A549 (cell line): ENCODE measurements at regions not wholly inside any gene's neighbourhood (a gene's known extent, or its start where the extent isn't known, plus 50 kb on each side); places are given as distances from the start of the nearest gene placed in this dataset.

Source experiments
- ATAC-seq, 2 experiments: fragments of 200-7000 bp in 1 of 2; fragments of >200 bp in 1 of 2; cut with Nextera tagmentation in 1 of 2; cut with Tn5 transposase in 1 of 2; 3 replicates each; pipeline versions ENCODE4 v1.8.0 to v1.9.1; 2018 to 2020; ENCODE audit warnings: mild to moderate bottlenecking in 1 of 2, moderate library complexity in 1 of 2
- CTCF ChIA-PET: fragments of 300-600 bp; sonication (Branson Sonifier 250); formaldehyde crosslinking; extraction: SDS; loops from one replicate; lab custom pipeline; 2021; ENCODE audit warnings: antibody characterized with exemption, inconsistent platforms; lab: Yijun Ruan, JAX
- POLR2A ChIA-PET: fragments of 350-600 bp; formaldehyde crosslinking; extraction: SDS; loops from one replicate; lab custom pipeline; 2021; ENCODE audit warnings: antibody characterized with exemption, inconsistent platforms; lab: Yijun Ruan, JAX
- DNase-seq, 2 experiments: peaks; one replicate each; pipeline versions ENCODE4 v3.0.0 to v3.0.0-alpha.2; 2011 to 2016; ENCODE audit warnings: low read depth in 1 of 2, low spot score in 1 of 2
- FAIRE-seq: peaks from 2 replicates; lab custom pipeline; 2011; peaks lifted over from hg19 to GRCh38; lab: Jason Lieb, UNC
- H3K27ac ChIP-seq, 2 experiments: fragments of >200 bp; sonication (Bioruptor Twin); formaldehyde crosslinking; 3 replicates each; pipeline ENCODE4 v1.5.1; 2016 to 2017
- H3K4me1 ChIP-seq: fragments of >200 bp; sonication (Bioruptor Twin); formaldehyde crosslinking; 3 replicates; pipeline ENCODE4 v1.6.1; 2016
- H3K4me2 ChIP-seq: fragments of >200 bp; sonication (Bioruptor Twin); formaldehyde crosslinking; 3 replicates; pipeline ENCODE4 v1.6.1; 2016
- H3K4me3 ChIP-seq: fragments of >200 bp; sonication (Bioruptor Twin); formaldehyde crosslinking; 3 replicates; pipeline ENCODE4 v1.5.1; 2016
- H3K9me3 ChIP-seq: fragments of >200 bp; sonication (Bioruptor Twin); formaldehyde crosslinking; 3 replicates; pipeline ENCODE4 v1.6.1; 2016
- CBX8 ChIP-seq: fragments of 200-600 bp; sonication (generic); IDR thresholded peaks from 2 replicates; pipeline ENCODE4 v1.6.1; 2016
- CEBPB ChIP-seq, 2 experiments: fragments of >200 bp in 1 of 2; sonication (Bioruptor Twin) in 1 of 2; formaldehyde crosslinking in 1 of 2; IDR thresholded peaks; 2 replicates each; pipeline ENCODE4 v1.6.1; 2012 to 2016
- CHD4 ChIP-seq: fragments of 200-600 bp; sonication (generic); IDR thresholded peaks from 2 replicates; pipeline ENCODE4 v1.6.1; 2016; ENCODE audit warnings: antibody characterized with exemption, mild to moderate bottlenecking, borderline replicate concordance
- FOSB ChIP-seq: fragments of 250-450 bp; sonication (Bioruptor Pico); IDR thresholded peaks from 2 replicates; pipeline ENCODE4 v1.5.0; 2020; ENCODE audit warnings: mild to moderate bottlenecking, moderate library complexity
- GATA3 ChIP-seq: IDR thresholded peaks from 2 replicates; pipeline ENCODE4 v1.6.1; 2012; ENCODE audit warnings: borderline replicate concordance
- HEYL ChIP-seq: fragments of 250-450 bp; sonication (Bioruptor Pico); IDR thresholded peaks from 2 replicates; pipeline ENCODE4 v1.8.0; 2021; ENCODE audit warnings: mild to moderate bottlenecking, moderate library complexity
- KDM1A ChIP-seq: fragments of 200-600 bp; sonication (generic); IDR thresholded peaks from 2 replicates; pipeline ENCODE4 v1.6.1; 2016; ENCODE audit warnings: low read depth, mild to moderate bottlenecking
- MAFK ChIP-seq: fragments of 450-650 bp; IDR thresholded peaks from 2 replicates; pipeline ENCODE4 v1.6.1; 2014; ENCODE audit not compliant: partially characterized antibody
- NPAS2 ChIP-seq: fragments of 250-450 bp; sonication (Bioruptor Pico); IDR thresholded peaks from 2 replicates; pipeline ENCODE4 v1.8.0; 2022; ENCODE audit warnings: mild to moderate bottlenecking, moderate library complexity, borderline replicate concordance
- POLR2A ChIP-seq: IDR thresholded peaks from 2 replicates; pipeline ENCODE4 v1.6.1; 2012; ENCODE audit warnings: mild to moderate bottlenecking, low read length
- SREBF2 ChIP-seq: fragments of 450-650 bp; IDR thresholded peaks from 2 replicates; pipeline ENCODE4 v1.6.1; 2014; ENCODE audit warnings: mild to moderate bottlenecking, moderate library complexity
- ZFP36 ChIP-seq: fragments of 450-650 bp; IDR thresholded peaks from 2 replicates; pipeline ENCODE4 v1.6.1; 2014; ENCODE audit warnings: borderline replicate concordance; ENCODE audit not compliant: partially characterized antibody
- ZSCAN20 ChIP-seq: fragments of 250-450 bp; sonication (Bioruptor Pico); IDR thresholded peaks from 2 replicates; pipeline ENCODE4 v1.8.0; 2022; ENCODE audit warnings: mild to moderate bottlenecking, moderate library complexity
- WGBS: methylation state at CpG from one replicate; pipeline ENCODE4 v1.1.6; 2017; ENCODE audit errors: missing lambda C conversion rate; 5-methylcytosine and 5-hydroxymethylcytosine counted together
- TF ChIP-seq, protein P1 (sequence below): fragments of 150-350 bp; IDR thresholded peaks from 2 replicates; pipeline ENCODE4 v1.6.1; 2014; ENCODE audit warnings: low read depth, mild to moderate bottlenecking, low read length
- TF ChIP-seq, protein P2 (sequence below): fragments of 250-450 bp; sonication (Bioruptor Pico); IDR thresholded peaks from 2 replicates; pipeline ENCODE4 v1.5.0; 2021; ENCODE audit warnings: mild to moderate bottlenecking, moderate library complexity, borderline replicate concordance
- TF ChIP-seq, protein P3 (sequence below): IDR thresholded peaks from 2 replicates; pipeline ENCODE4 v1.6.1; 2012; ENCODE audit warnings: low read depth, borderline replicate concordance

DNA sequence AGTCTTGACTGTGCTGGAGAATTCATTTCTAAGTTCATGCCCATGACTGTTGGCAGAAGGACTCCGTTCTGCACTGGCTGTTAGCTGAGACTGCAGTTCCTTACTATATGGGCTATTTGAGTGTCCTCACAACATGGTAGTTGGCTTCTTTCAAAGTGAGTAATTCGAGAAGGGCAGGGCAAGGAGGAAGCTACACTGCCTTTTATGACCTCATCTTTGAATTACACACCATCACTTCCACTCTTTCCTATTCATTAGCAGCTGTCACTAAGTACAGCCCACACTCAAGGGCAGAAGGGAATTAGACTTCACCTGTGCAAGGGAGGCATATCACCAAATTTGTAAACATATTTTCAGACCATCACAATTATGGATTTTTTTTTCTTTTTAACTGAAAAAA lies 55.9 kb upstream of the EPAS1 start:
- no peak overlapping the region for H3K27ac ChIP-seq
- H3K9me3 ChIP-seq = no peaks in the 10 kb centered on the region
- DNase-seq = peak in 1 of 2 experiments; percentile 35
- POLR2A ChIA-PET = interaction anchor here (1.0 kb wide), 2 partner anchors 12 to 56 kb away, joined by 3 to 4 read pairs; partner anchors contain the start of gene EPAS1
- 29% methylated on average over 2 of the region's 2 CpGs for WGBS
- ATAC-seq = peak; percentile 51 to 68; a peak in 5 of 6 replicates
- FAIRE-seq = no peak
- CTCF ChIA-PET = interaction anchor here (0.8 to 1.3 kb wide), 3 partner anchors 9 to 178 kb away, joined by 3 to 5 read pairs (median 3); no protein-coding TSS in a partner anchor
- peaks cover 6% of the 10 kb centered on the region; the same call in 1 of the 3 replicates for H3K4me1 ChIP-seq
- no peak overlapping the region for H3K4me2 ChIP-seq
- no peak overlapping the region for H3K4me3 ChIP-seq
- no peak for TF ChIP-seq NPAS2 (CRISPR knock-in tag)
- TF ChIP-seq KDM1A = no peak
- no peak for TF ChIP-seq CEBPB (IDR thresholded peaks at IDR 0.05)

DNA sequence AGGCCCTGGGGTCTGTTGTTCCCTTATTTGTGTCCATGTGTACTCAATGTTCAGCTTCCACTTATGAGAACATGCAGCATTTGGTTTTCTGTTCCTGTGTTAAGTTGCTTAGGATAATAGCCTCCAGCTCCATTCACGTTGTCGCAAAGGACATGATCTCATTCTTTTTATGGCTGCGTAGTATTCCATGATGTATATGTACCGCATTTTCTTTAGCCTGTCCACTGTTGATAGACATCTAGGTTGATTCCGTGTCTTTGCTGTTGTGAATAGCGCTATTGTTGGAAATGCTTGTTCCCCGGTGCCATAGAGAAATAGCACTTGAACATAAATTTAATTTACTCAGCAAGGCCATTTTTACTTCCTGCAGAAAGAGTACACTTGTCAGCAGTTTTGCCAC lies 51.3 kb upstream of the EPAS1 start:
- 88% methylated on average over 7 of the region's 7 CpGs for WGBS
- FAIRE-seq = no peak

DNA sequence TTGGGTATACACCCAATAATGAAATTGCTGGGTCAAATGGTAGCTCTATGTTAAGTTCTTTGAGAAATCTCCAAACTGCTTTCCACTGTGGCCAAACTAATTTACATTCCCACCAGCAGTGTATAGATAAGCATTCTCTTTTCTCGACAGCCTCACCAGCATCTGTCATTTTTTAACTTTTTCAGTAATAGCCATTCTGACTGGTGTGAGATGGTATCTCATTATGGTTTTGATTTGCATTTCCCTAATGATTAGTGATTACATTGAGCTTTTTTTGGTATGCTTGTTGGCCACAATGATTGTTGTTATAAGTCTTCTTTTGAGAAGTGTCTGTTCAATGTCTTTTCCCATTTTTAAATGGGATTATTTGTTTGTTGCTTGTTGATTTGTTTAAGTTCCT lies 50.4 kb upstream of the EPAS1 start:
- FAIRE-seq = no peak
- TF ChIP-seq, protein P1, sequence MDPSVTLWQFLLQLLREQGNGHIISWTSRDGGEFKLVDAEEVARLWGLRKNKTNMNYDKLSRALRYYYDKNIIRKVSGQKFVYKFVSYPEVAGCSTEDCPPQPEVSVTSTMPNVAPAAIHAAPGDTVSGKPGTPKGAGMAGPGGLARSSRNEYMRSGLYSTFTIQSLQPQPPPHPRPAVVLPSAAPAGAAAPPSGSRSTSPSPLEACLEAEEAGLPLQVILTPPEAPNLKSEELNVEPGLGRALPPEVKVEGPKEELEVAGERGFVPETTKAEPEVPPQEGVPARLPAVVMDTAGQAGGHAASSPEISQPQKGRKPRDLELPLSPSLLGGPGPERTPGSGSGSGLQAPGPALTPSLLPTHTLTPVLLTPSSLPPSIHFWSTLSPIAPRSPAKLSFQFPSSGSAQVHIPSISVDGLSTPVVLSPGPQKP = no peak
- no peak for TF ChIP-seq CHD4
- TF ChIP-seq, protein P2, sequence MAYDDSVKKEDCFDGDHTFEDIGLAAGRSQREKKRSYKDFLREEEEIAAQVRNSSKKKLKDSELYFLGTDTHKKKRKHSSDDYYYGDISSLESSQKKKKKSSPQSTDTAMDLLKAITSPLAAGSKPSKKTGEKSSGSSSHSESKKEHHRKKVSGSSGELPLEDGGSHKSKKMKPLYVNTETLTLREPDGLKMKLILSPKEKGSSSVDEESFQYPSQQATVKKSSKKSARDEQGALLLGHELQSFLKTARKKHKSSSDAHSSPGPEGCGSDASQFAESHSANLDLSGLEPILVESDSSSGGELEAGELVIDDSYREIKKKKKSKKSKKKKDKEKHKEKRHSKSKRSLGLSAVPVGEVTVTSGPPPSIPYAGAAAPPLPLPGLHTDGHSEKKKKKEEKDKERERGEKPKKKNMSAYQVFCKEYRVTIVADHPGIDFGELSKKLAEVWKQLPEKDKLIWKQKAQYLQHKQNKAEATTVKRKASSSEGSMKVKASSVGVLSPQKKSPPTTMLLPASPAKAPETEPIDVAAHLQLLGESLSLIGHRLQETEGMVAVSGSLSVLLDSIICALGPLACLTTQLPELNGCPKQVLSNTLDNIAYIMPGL = no peak
- TF ChIP-seq ZSCAN20 = no peak
- no peak for TF ChIP-seq FOSB (CRISPR knock-in tag)
- no peak for TF ChIP-seq HEYL
- TF ChIP-seq ZFP36 = no peak
- no peak for TF ChIP-seq SREBF2
- TF ChIP-seq POLR2A = no peak
- no peak for TF ChIP-seq CBX8
- TF ChIP-seq, protein P3, sequence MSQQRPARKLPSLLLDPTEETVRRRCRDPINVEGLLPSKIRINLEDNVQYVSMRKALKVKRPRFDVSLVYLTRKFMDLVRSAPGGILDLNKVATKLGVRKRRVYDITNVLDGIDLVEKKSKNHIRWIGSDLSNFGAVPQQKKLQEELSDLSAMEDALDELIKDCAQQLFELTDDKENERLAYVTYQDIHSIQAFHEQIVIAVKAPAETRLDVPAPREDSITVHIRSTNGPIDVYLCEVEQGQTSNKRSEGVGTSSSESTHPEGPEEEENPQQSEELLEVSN = no peak

More for the DNA sequence above, 51.3 kb upstream of the EPAS1 start:
- TF ChIP-seq GATA3 (no peak), MAFK (peak; percentile 46)
- ChIA-PET CTCF (no interaction called here), POLR2A (no interaction called here)
- Histone ChIP-seq H3K9me3 (peaks cover 9% of the 10 kb centered on the region; the same call in 1 of the 3 replicates), H3K4me3 (no peak overlapping the region), H3K4me2 (no peak overlapping the region), H3K4me1 (peaks cover 6% of the 10 kb centered on the region; the same call in 1 of the 3 replicates), H3K27ac (no peak overlapping the region)
- no peak for DNase-seq
- ATAC-seq = no peak

More for the DNA sequence above, 50.4 kb upstream of the EPAS1 start:
- Histone ChIP-seq H3K4me1 (no peaks in the 10 kb centered on the region), H3K4me2 (no peak overlapping the region), H3K27ac (no peak overlapping the region), H3K4me3 (no peak overlapping the region), H3K9me3 (peaks cover 9% of the 10 kb centered on the region; the same call in 1 of the 3 replicates)
- no peak for ATAC-seq
- CTCF ChIA-PET = interaction anchor here (1.8 to 1.9 kb wide), 2 partner anchors 8 to 47 kb away, joined by 4 to 7 read pairs; no protein-coding TSS in a partner anchor
- POLR2A ChIA-PET = no interaction called here
- WGBS = 81% methylated on average over 1 of the region's 1 CpG
- DNase-seq = no peak
